ENCODE measurements at regions not wholly inside any gene's neighbourhood (a gene's known extent, or its start where the extent isn't known, plus 50 kb on each side); places are given as distances from the start of the nearest gene placed in this dataset.

GRCh38 chr14:96638041-96638855, 136.1 kb downstream of the PAPOLA start:
- no peak for DNase-seq (ENCODE audit: low spot score)

GRCh38 chr14:96639550-96639949, 137.4 kb downstream of the PAPOLA start:
- no peak for DNase-seq (ENCODE audit: low spot score)

GRCh38 chr14:96648506-96649326, 146.5 kb downstream of the PAPOLA start:
- DNase-seq (ENCODE audit: low spot score), result no peak

DNA sequence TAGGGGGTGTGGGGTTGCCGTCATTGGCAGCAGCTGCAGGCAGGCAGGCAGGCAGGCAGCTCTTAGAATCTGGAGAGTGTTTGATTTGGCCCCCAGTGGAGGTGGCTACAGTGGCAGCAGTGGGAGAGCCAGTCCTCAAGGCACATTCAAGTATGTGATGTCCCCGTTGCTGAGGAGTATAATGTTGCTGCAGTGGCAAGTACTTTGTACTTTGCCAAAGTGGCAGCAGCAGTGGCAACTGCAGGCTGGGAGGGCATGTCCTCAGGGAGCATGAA, 147.1 kb downstream of the PAPOLA start:
- no peak for DNase-seq (ENCODE audit: low spot score)

DNA sequence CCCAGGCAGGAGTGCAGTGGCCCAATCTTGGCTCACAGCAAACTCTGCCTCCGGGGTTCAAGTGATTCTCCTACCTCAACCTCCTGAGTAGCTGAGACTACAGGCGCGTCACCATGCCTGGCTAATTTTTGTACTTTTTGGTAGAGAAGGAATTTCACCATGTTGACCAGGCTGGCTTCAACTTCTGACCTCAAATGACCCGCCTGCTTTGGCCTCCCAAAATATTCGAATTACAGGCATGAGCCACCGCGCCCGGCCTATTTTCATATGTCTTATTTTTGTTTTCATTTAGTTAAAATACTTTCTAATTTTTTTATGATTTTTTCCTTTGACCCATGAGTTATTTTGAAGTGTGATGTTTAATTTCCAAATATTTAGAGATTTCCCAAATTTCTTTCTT, 143.6 kb upstream of the VRK1 start:
- DNase-seq (ENCODE audit: low spot score), result no peak

- DNase-seq (ENCODE audit: low spot score), result no peak
These were observed 138.6 kb upstream of the VRK1 start for GRCh38 chr14:96658611-96659010.

- DNase-seq (ENCODE audit: low spot score), result no peak
These were observed 137.1 kb upstream of the VRK1 start for GRCh38 chr14:96660123-96660522.

DNA sequence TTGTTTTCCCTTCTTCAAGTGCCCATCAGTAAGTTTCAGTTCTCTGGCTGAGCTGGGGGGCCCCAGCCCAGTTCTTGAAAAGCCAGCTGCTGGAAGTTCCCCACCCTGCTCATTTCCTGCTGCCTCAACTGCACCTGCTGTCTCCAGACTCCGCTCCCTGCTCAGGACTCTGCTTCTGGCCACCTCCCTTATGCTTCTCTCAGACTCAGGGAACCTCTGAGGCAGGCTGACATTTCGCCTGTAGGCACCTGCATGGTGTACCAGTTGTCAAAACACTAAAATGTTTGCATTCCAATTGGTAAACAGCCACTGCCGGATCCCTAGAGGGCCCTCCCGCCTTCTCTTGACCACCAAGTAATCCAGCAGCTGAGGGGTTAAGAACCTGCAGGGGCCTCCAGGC, 136.5 kb upstream of the VRK1 start:
- no peak for DNase-seq (ENCODE audit: low spot score)

DNA sequence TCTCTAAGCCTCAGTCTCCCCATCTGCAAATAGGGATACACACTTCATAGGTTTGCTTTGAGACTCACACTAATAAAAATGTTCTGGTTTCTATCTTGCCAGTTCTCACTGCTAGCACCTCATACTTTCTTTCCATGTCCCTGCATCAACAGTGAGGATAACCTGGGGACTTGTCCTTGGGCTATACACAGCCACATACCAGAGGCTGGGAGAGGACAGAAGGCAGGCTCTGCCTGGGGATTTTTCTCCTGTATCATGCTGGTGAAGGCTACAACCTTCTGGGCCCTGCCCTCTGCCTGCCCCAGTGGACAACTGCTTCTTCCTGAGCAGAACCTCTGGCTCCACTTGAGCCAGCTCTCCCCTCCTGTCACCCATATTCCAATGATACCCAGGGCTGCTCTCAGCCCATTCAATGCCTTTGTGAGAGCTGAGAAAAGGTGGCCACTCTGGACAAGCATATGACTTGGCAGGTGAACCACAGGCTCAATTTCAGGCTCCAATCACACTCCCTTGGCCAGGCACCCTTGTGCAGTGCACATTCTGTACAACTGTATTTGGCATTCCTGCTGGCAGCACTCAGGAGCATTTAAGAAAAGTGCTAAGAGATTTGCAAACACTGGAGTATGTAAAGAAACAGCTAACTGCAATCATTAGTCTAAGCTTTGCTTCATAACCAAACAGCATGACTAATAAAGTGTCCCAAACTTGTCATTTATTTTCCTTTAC, 135.8 kb upstream of the VRK1 start:
- DNase-seq (ENCODE audit: low spot score), result no peak

DNA sequence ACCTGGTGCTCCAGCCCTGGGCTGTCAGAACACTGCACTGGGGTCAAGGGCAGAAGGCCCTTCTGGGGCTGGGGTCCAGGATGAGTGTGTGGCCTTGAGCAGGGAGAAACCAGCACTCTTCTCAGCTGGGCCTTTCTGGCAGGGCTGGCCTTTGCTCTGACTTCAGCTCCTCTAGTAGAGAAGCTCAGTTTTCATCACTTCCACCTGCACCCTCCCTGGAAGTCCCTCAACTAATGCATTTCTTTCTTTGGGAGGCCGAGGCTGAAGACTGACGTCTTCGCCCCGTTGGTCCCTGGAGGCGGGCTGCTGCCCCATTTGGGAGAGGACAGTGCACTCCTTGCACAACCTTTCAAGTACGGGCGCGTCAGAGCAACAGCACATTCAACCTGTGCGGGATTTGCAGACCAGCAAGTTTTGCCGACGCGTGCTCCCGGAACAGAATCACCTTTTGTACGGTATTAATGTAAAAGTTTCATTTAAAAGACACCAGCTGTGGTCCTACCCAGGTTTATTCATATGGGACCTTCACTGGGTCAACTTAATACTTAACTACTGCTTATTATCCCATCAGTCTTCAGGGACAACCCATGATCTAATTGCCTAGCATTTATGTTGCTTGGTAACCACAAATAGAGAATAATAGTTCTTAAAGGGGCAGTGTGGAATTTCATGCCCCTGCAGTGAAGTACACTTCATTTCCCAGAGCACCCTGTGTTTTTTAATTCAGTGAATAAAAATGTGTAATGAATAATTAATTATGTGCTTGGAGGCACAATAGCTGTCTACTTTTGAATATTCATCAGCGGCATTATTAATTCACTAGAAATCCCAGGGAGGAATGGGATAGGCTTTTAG, 134.8 kb upstream of the VRK1 start:
- no peak for DNase-seq (ENCODE audit: low spot score)

GRCh38 chr14:96663076-96663475, 134.1 kb upstream of the VRK1 start:
- no peak for DNase-seq (ENCODE audit: low spot score)

DNA sequence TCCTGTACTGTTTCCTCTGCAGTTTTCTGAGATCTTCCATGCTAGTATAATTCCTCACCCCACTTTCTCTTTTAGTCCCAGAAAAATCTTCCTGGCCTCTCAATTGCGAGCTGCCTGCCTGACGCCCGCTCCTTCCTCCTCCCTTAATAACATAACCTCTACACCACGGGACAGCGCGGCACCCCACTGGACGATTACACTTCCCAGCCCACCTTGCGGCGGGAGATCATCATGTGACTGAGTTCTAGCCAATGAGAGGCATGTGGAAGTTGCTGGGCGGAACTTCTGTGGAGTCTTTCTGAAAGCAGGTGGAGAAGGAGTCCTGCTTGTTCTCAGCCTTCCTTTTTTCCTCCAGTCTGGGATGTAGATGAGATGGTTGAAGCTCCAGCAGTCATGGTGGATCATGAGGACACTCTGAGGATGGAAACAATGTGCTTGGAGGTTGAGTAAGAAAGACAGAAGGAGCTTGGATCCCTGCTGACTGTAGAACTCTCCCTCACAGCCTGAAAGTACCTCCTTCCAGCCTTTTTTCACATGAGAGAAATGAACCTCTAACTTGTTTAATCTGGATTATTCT, 133.6 kb upstream of the VRK1 start:
- DNase-seq (ENCODE audit: low spot score), result no peak

DNA sequence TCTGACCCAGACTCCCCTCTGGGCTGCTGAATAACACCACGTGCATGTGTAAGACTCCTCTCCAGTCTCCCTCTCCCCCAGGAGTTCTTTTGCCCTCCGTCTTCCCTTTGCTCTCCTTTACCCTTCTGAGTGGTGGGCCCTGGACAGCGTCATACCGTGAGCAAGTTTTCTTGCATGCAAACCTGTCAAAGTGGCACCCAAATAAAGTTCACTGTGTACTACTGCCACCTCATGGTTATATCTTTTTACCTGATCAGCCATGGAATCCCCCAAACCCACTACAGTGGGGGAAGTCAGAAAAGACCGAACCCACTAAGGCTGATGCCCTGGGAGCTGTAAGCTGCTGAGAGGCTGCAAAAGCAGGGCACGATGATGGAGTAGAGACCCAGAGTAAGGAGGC, 131.1 kb upstream of the VRK1 start:
- no peak for DNase-seq (ENCODE audit: low spot score)

- no peak for DNase-seq (ENCODE audit: low spot score)
These were observed 126.8 kb upstream of the VRK1 start for GRCh38 chr14:96670391-96670790.

GRCh38 chr14:96671218-96671617, 126.0 kb upstream of the VRK1 start:
- no peak for DNase-seq (ENCODE audit: low spot score)

DNA sequence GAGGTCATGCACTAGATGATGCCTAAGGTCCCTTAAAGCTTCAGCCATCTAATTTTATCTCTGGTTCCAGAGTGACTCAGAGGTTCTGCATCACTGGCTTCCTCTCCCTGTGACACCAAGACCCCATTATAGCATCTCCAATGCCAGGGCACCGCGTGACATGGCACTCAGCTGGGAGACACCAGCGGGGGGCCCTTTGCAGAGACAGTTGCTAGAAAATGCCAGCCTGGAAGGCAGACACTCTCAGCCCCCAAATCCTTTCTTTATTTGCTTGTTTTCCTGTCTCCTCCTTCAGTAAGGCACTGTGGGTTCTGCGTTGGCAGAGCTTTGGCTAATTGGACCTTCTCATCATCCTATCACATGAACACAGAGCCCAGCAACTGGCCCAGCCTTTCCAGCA, 123.5 kb upstream of the VRK1 start:
- no peak for DNase-seq (ENCODE audit: low spot score)

GRCh38 chr14:96674121-96674520, 123.1 kb upstream of the VRK1 start:
- no peak for DNase-seq (ENCODE audit: low spot score)

- no peak for DNase-seq (ENCODE audit: low spot score)
These were observed 121.0 kb upstream of the VRK1 start for GRCh38 chr14:96676166-96676565.

GRCh38 chr14:96681829-96682228, 115.4 kb upstream of the VRK1 start:
- no peak for DNase-seq (ENCODE audit: low spot score)

DNA sequence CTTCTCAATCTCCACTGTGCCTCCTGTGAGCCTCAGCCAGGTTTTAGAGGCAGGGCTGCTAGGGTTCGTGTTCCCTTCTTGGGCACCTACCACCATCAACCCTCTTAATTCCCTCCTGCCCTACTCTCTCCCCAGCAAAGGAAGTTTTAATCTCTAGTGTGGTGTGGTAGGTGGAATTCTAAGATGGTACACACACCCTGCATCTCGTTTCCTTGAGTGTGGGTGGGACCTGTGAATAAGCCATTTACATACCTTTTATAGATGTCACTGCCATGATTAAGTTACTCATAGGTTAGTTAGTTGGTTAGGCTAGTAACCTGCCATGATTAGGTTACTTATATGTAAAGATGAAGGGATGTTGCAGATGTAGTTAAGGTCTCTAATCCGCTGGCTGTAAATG, 114.8 kb upstream of the VRK1 start:
- no peak for DNase-seq (ENCODE audit: low spot score)

DNA sequence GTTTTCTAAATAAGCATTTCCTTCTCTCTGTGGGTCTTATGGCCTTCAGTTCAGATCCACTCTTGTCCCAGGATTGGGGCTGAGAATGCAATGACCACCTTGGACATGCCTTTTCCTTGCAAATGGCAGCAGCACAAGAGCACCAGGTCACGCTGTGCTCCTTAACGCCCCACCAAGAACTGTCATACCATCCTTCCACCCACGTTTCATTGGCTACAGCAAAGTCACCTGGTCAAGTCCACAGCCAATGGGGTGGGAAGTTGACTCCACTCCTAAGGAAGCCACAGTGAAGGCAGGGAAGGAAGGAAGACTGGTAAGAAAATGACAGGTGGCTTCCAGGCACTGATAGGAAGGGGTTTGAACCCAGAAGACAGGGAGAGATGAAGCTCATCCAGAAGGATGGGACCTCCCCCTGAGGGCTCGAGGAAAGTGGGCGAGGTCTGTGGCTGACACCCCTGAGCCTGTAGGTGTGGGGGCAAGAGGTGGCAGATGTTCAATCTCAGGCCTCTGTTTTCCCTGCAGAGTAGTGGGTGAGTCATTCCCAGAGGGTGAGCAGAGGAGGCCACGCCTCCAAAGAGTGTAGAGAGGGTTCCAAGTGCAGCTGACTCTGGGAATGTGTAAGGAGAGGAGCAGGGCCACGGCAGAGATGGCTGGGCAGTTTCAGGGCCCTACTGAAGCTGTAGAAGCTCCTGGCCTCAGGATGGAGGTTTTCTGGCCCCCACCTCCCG, 113.5 kb upstream of the VRK1 start:
- no peak for DNase-seq (ENCODE audit: low spot score)
